K562 (cell line): ENCODE measurements at regions not wholly inside any gene's neighbourhood (a gene's known extent, or its start where the extent isn't known, plus 50 kb on each side); places are given as distances from the start of the nearest gene placed in this dataset.

Source experiments
- ATAC-seq: fragments of 200-7000 bp; cut with Tn5 transposase; 3 replicates; pipeline ENCODE4 v1.9.1; 2020; ENCODE audit warnings: moderate library complexity
- BruUV-seq: library from RNA; stranded (reverse); fragments of 400-500 nt; replicated peaks from 2 replicates; lab custom pipeline; 2021; lab: Mats Ljungman, UMichigan
- CTCF ChIA-PET: fragments of 300-600 bp; formaldehyde crosslinking; extraction: SDS; loops from one replicate; lab custom pipeline; 2021; ENCODE audit warnings: low intra/inter-chr PET ratio; lab: Yijun Ruan, JAX
- POLR2A ChIA-PET: fragments of 300-600, 350-650 bp; sonication (Branson Sonifier 250); formaldehyde crosslinking; extraction: SDS; loops from one replicate; lab custom pipeline; 2021; ENCODE audit warnings: antibody characterized with exemption, inconsistent platforms; lab: Yijun Ruan, JAX
- DNase-seq, 4 experiments: peaks; one replicate each; pipeline versions ENCODE4 v3.0.0 to v3.0.0-alpha.2; 2011 to 2018; ENCODE audit warnings: low spot score in 3 of 4, mixed read lengths in 3 of 4; ENCODE audit errors: extremely low read depth in 1 of 4
- FAIRE-seq: peaks from 2 replicates; lab custom pipeline; 2011; peaks lifted over from hg19 to GRCh38; lab: Jason Lieb, UNC
- H2AFZ ChIP-seq: 2 replicates; pipeline ENCODE4 v1.6.0; 2011; ENCODE audit warnings: low read depth, low read length, control low read depth, inconsistent platforms
- H3K27ac ChIP-seq: fragments of 200-600 bp; 3 replicates; pipeline ENCODE4 v1.8.0; 2011; ENCODE audit warnings: low read depth, mild to moderate bottlenecking, control low read depth, inconsistent platforms, low read length, moderate library complexity, mixed read lengths; ENCODE audit errors: extremely low read depth
- H3K27me3 ChIP-seq, 2 experiments: fragments of 300-600 bp in 1 of 2; 2 replicates in 1 of 2; 3 replicates in 1 of 2; pipeline versions ENCODE4 v1.6.0 to v1.8.0; 2011; ENCODE audit warnings: inconsistent platforms in 2 of 2, low read length in 2 of 2, mild to moderate bottlenecking in 1 of 2, mixed read lengths in 1 of 2, moderate library complexity in 1 of 2; ENCODE audit not compliant: control insufficient read depth in 2 of 2, insufficient read depth in 2 of 2
- H3K36me3 ChIP-seq: fragments of 300-600 bp; 3 replicates; pipeline ENCODE4 v1.8.0; 2011; ENCODE audit warnings: mild to moderate bottlenecking, low read length, inconsistent platforms; ENCODE audit not compliant: control insufficient read depth, insufficient read depth
- H3K4me1 ChIP-seq, 2 experiments: fragments of 200-600 bp in 1 of 2; replicated peaks in 1 of 2; 2 replicates in 1 of 2; 3 replicates in 1 of 2; pipeline versions ENCODE4 v1.5.1 to v1.8.0; 2011; ENCODE audit warnings: inconsistent platforms in 2 of 2, low read length in 2 of 2, mild to moderate bottlenecking in 1 of 2, mixed read lengths in 1 of 2, moderate library complexity in 1 of 2; ENCODE audit not compliant: control insufficient read depth in 2 of 2, insufficient read depth in 2 of 2
- H3K4me2 ChIP-seq: 2 replicates; pipeline ENCODE4 v1.6.1; 2011; ENCODE audit warnings: low read length, control low read depth, inconsistent platforms, mixed read lengths; ENCODE audit not compliant: insufficient read depth
- H3K4me3 ChIP-seq: fragments of 200-600 bp; sonication (generic), shearing (Covaris generic); 2 replicates; pipeline ENCODE4 v1.5.1; 2016; ENCODE audit warnings: control low read depth, inconsistent platforms
- H3K79me2 ChIP-seq: fragments of 200-600 bp; 3 replicates; pipeline ENCODE4 v1.8.0; 2011; ENCODE audit warnings: low read length, inconsistent platforms; ENCODE audit not compliant: control insufficient read depth, insufficient read depth
- H3K9ac ChIP-seq, 2 experiments: 2 replicates each; pipeline versions ENCODE4 v1.6.0 to v1.6.1; 2011; ENCODE audit warnings: low read depth in 2 of 2, low read length in 2 of 2, control low read depth in 1 of 2, inconsistent platforms in 1 of 2, mild to moderate bottlenecking in 1 of 2, mixed read lengths in 1 of 2; ENCODE audit not compliant: insufficient read depth in 1 of 2
- H3K9me1 ChIP-seq: one replicate; pipeline ENCODE4 v1.6.0; 2011; ENCODE audit warnings: inconsistent platforms, mild to moderate bottlenecking, low read length, moderate library complexity; ENCODE audit not compliant: control insufficient read depth, insufficient read depth
- H3K9me3 ChIP-seq: replicated peaks from 2 replicates; pipeline ENCODE4 v1.5.1; 2011; ENCODE audit warnings: low read depth, low read length, inconsistent platforms; ENCODE audit not compliant: control insufficient read depth, insufficient read depth
- H4K20me1 ChIP-seq: replicated peaks from 2 replicates; pipeline ENCODE4 v1.6.1; 2011; ENCODE audit warnings: low read length, inconsistent platforms, mixed read lengths; ENCODE audit not compliant: control insufficient read depth, insufficient read depth
- ATF1 ChIP-seq, 2 experiments: fragments of 450-650 bp in 1 of 2; IDR thresholded peaks; 2 replicates each; pipeline ENCODE4 v1.6.1; 2016; ENCODE audit warnings: missing compliant biosample characterization in 1 of 2, missing genetic modification characterization in 1 of 2
- BDP1 ChIP-seq: IDR thresholded peaks from 3 replicates; pipeline ENCODE4 v1.6.1; 2011; ENCODE audit not compliant: insufficient read length, insufficient read depth
- BRD9 ChIP-seq: fragments of 450-650 bp; IDR thresholded peaks from 2 replicates; pipeline ENCODE4 v1.6.1; 2018; ENCODE audit warnings: low read depth; ENCODE audit not compliant: partially characterized antibody
- CREB1 ChIP-seq, 2 experiments: sonication (generic) in 1 of 2; formaldehyde crosslinking in 1 of 2; IDR thresholded peaks; 2 replicates each; pipeline versions ENCODE4 v1.6.1 to v1.8.0; 2012 to 2022; ENCODE audit warnings: inconsistent platforms in 1 of 2, mild to moderate bottlenecking in 1 of 2, missing genetic modification reagents in 1 of 2, moderate library complexity in 1 of 2
- ESRRB ChIP-seq: fragments of 250-450 bp; sonication (Bioruptor Pico); IDR thresholded peaks from 2 replicates; pipeline ENCODE4 v1.5.0; 2020; ENCODE audit warnings: mild to moderate bottlenecking, moderate library complexity, borderline replicate concordance
- FOXM1 ChIP-seq, 2 experiments: fragments of 450-650 bp in 1 of 2; sonication (generic) in 1 of 2; formaldehyde crosslinking in 1 of 2; IDR thresholded peaks; 2 replicates each; pipeline versions ENCODE4 v1.6.1 to v1.9.0; 2017 to 2022; ENCODE audit warnings: low read depth in 2 of 2, mild to moderate bottlenecking in 2 of 2, missing genetic modification reagents in 1 of 2, moderate library complexity in 1 of 2
- KHSRP ChIP-seq: fragments of 450-650 bp; IDR thresholded peaks from 2 replicates; pipeline ENCODE4 v1.6.1; 2017
- KLF13 ChIP-seq: fragments of 450-650 bp; IDR thresholded peaks from 2 replicates; pipeline ENCODE4 v1.6.1; 2016; ENCODE audit warnings: missing genetic modification characterization, low read depth, mild to moderate bottlenecking, missing compliant biosample characterization, moderate library complexity, borderline replicate concordance
- TAF9B ChIP-seq: fragments of 450-650 bp; IDR thresholded peaks from 2 replicates; pipeline ENCODE4 v1.6.1; 2018; ENCODE audit warnings: mild to moderate bottlenecking; ENCODE audit not compliant: partially characterized antibody
- ZBTB8A ChIP-seq: fragments of 450-650 bp; IDR thresholded peaks from 2 replicates; pipeline ENCODE4 v1.6.1; 2018; ENCODE audit warnings: mild to moderate bottlenecking, moderate library complexity; ENCODE audit not compliant: partially characterized antibody
- ZC3H11A ChIP-seq: IDR thresholded peaks from 2 replicates; pipeline ENCODE4 v1.6.1; 2012; ENCODE audit warnings: low read depth, low read length, improper control_type of control experiment
- ZNF316 ChIP-seq: fragments of 450-650 bp; IDR thresholded peaks from 2 replicates; pipeline ENCODE4 v1.6.1; 2016
- ZNF347 ChIP-seq: fragments of 450-650 bp; formaldehyde crosslinking; IDR thresholded peaks from 2 replicates; pipeline ENCODE4 v1.4.0; 2020; ENCODE audit warnings: low read depth, mild to moderate bottlenecking, moderate library complexity
- WGBS: fragments of 100-300 bp; shearing (Covaris generic); methylation state at CpG from one replicate; pipeline ENCODE4 v1.1.6; 2016; ENCODE audit warnings: low coverage, mixed read lengths; ENCODE audit not compliant: insufficient coverage; ENCODE audit errors: missing lambda C conversion rate; 5-methylcytosine and 5-hydroxymethylcytosine counted together
- in situ Hi-C: fragments of 300-500 bp; cut with MboI; formaldehyde crosslinking; loops from 4 replicates; pipeline ENCODE4 v1.15.0; 2018; ENCODE audit warnings: inconsistent platforms, mixed read lengths
- intact Hi-C: fragments of 100-400 bp; cut with micrococcal nuclease; formaldehyde crosslinking; loops from 2 replicates; pipeline ENCODE4 v1.14.2; 2022

- in situ Hi-C loops: no loop called here
- no TSS peak for BruUV-seq
- WGBS: 0% methylated on average over 1 of the region's 1 CpG
- no peaks in the 10 kb centered on the region for H3K4me1 ChIP-seq
- TF ChIP-seq KLF13 (tag): no peak
- TF ChIP-seq ESRRB (CRISPR knock-in tag): no peak
- no peak for TF ChIP-seq CREB1 (IDR thresholded peaks at IDR 0.05)
- TF ChIP-seq CREB1 (CRISPR knock-in tag; IDR thresholded peaks at IDR 0.05): no peak
- no peak for TF ChIP-seq ATF1 (CRISPR knock-in tag; IDR thresholded peaks at IDR 0.05)
- TF ChIP-seq ATF1 (tag; IDR thresholded peaks at IDR 0.05): no peak
- no peak for TF ChIP-seq BRD9
- TF ChIP-seq KHSRP: no peak
- TF ChIP-seq FOXM1 (IDR thresholded peaks at IDR 0.05; ENCODE audit: low read depth): no peak
- no peak for TF ChIP-seq FOXM1 (CRISPR knock-in tag; IDR thresholded peaks at IDR 0.05; ENCODE audit: low read depth)
- TF ChIP-seq TAF9B: no peak
- TF ChIP-seq BDP1: no peak
- TF ChIP-seq ZNF347 (CRISPR knock-in tag): no peak
- TF ChIP-seq ZC3H11A: no peak
- no peak for TF ChIP-seq ZNF316
- no peak for TF ChIP-seq ZBTB8A
- H4K20me1 ChIP-seq: no peaks in the 10 kb centered on the region
- ATAC-seq (no peak), FAIRE-seq (no peak), DNase-seq (no peak)
- H2AFZ ChIP-seq: no peak overlapping the region
- H3K4me2 ChIP-seq: no peak overlapping the region
- ChIA-PET CTCF (no interaction called here), POLR2A (no interaction called here)
- H3K27me3 ChIP-seq: no peaks in the 10 kb centered on the region
- no peak overlapping the region for H3K9ac ChIP-seq
- H3K36me3 ChIP-seq: no peaks in the 10 kb centered on the region
- no peaks in the 10 kb centered on the region for H3K9me1 ChIP-seq
- H3K27ac ChIP-seq: no peak overlapping the region
- no peak overlapping the region for H3K4me3 ChIP-seq
- H3K9me3 ChIP-seq: no peaks in the 10 kb centered on the region
- H3K79me2 ChIP-seq: no peaks in the 10 kb centered on the region
- intact Hi-C loops: no loop called here
Measured at GRCh38 chr2:126049461-126049860, 606.5 kb upstream of the GYPC start.
